ENCODE measurements at regions not wholly inside any gene's neighbourhood (a gene's known extent, or its start where the extent isn't known, plus 50 kb on each side); places are given as distances from the start of the nearest gene placed in this dataset.
A peak's percentile ranks its signal among the peaks of the same experiment; 100 is the strongest.

- H2AFZ ChIP-seq (ENCODE audit: low read length), result no peak overlapping the region
- ATAC-seq (no peak), DNase-seq (no peak)
- intact Hi-C loops (cut with micrococcal nuclease), result loop anchor here (1.0 kb wide), 1 partner anchor 233 kb away; no protein-coding TSS in a partner anchor
- peaks cover 92% of the 10 kb centered on the region for H3K27me3 ChIP-seq (ENCODE audit: low read length)
- H4K20me1 ChIP-seq (ENCODE audit: low read length), result no peaks in the 10 kb centered on the region
- no peaks in the 10 kb centered on the region for H3K79me2 ChIP-seq (ENCODE audit: low read length)
- H3K27ac ChIP-seq (ENCODE audit: low read length), result no peak overlapping the region
- H3K4me3 ChIP-seq (ENCODE audit: low read length), result no peak overlapping the region
- no peak for TF ChIP-seq EZH2phosphoT487 (IDR thresholded peaks at IDR 0.05; ENCODE audit: borderline replicate concordance, low read length)
- no peak for TF ChIP-seq EZH2 (IDR thresholded peaks at IDR 0.05; ENCODE audit: low read length, unreplicated experiment)
- no peak for TF ChIP-seq CTCF (conservative IDR thresholded peaks at IDR 0.05; ENCODE audit: low read depth, low read length)
- H3K4me2 ChIP-seq (ENCODE audit: low read length), result no peak overlapping the region
- H3K9me3 ChIP-seq (ENCODE audit: low read length), result no peaks in the 10 kb centered on the region
- CTCF ChIA-PET, result no interaction called here
- POLR2A ChIA-PET (ENCODE audit: unreplicated experiment), result no interaction called here
- H3K36me3 ChIP-seq (ENCODE audit: low read depth, low read length), result no peaks in the 10 kb centered on the region
- H3K9ac ChIP-seq (ENCODE audit: low read length), result no peak overlapping the region
- no peaks in the 10 kb centered on the region for H3K9me2 ChIP-seq (replicated peaks; ENCODE audit: low read length)
- no peaks in the 10 kb centered on the region for H3K4me1 ChIP-seq (ENCODE audit: insufficient read depth, low read length)
- H3F3A ChIP-seq (ENCODE audit: low read length, unreplicated experiment), result no peaks in the 10 kb centered on the region
- BruUV-seq (replicated peaks), result no TSS peak
Observed at GRCh38 chr1:5746611-5747425, 245.4 kb downstream of the NPHP4 start.

GRCh38 chr1:5745800-5746610, 246.2 kb downstream of the NPHP4 start:
- Histone ChIP-seq H4K20me1 (ENCODE audit: low read length) (no peaks in the 10 kb centered on the region), H3K36me3 (ENCODE audit: low read depth, low read length) (no peaks in the 10 kb centered on the region), H3K27me3 (ENCODE audit: low read length) (peaks cover 92% of the 10 kb centered on the region), H3K9me2 (replicated peaks; ENCODE audit: low read length) (no peaks in the 10 kb centered on the region), H3K4me2 (ENCODE audit: low read length) (no peak overlapping the region), H3K79me2 (ENCODE audit: low read length) (no peaks in the 10 kb centered on the region), H2AFZ (ENCODE audit: low read length) (no peak overlapping the region), H3F3A (ENCODE audit: low read length, unreplicated experiment) (no peaks in the 10 kb centered on the region), H3K9ac (ENCODE audit: low read length) (no peak overlapping the region), H3K4me1 (ENCODE audit: insufficient read depth, low read length) (no peaks in the 10 kb centered on the region), H3K27ac (ENCODE audit: low read length) (no peak overlapping the region), H3K4me3 (ENCODE audit: low read length) (no peak overlapping the region), H3K9me3 (ENCODE audit: low read length) (no peaks in the 10 kb centered on the region)
- intact Hi-C loops (cut with micrococcal nuclease), result loop anchor here (1.0 kb wide), 2 partner anchors 232 to 236 kb away; no protein-coding TSS in a partner anchor
- TF ChIP-seq CTCF (conservative IDR thresholded peaks at IDR 0.05; ENCODE audit: low read depth, low read length) (peak; percentile 99), EZH2 (IDR thresholded peaks at IDR 0.05; ENCODE audit: low read length, unreplicated experiment) (no peak)
- peak; percentile 85 for DNase-seq
- ChIA-PET POLR2A (ENCODE audit: unreplicated experiment) (no interaction called here), CTCF (interaction anchor here (0.8 kb wide), 1 partner anchor 1835 kb away, joined by 3 read pairs; no protein-coding TSS in a partner anchor)
- BruUV-seq (replicated peaks), result no TSS peak
- ATAC-seq, result peak; percentile 95
